HCT116 (cell line): ENCODE measurements at regions not wholly inside any gene's neighbourhood (a gene's known extent, or its start where the extent isn't known, plus 50 kb on each side); places are given as distances from the start of the nearest gene placed in this dataset.

Experiments used
- ATF3 ChIP-seq: IDR thresholded peaks from 2 replicates; pipeline ENCODE4 v1.6.1; 2012
- CEBPB ChIP-seq: IDR thresholded peaks from 2 replicates; pipeline ENCODE4 v1.6.1; 2012; ENCODE audit warnings: low read depth
- CTCF ChIP-seq, 3 experiments: fragments of 200-600 bp in 1 of 3; sonication (generic) in 1 of 3; IDR thresholded peaks in 2 of 3; conservative IDR thresholded peaks in 1 of 3; 2 replicates each; pipeline ENCODE4 v1.5.1; 2012 to 2017; ENCODE audit warnings: low read depth in 2 of 3, low read length in 2 of 3, antibody characterized with exemption in 1 of 3, borderline replicate concordance in 1 of 3, control low read depth in 1 of 3, mild to moderate bottlenecking in 1 of 3, mixed read lengths in 1 of 3, mixed run types in 1 of 3, moderate library complexity in 1 of 3; ENCODE audit not compliant: insufficient read depth in 1 of 3
- EZH2phosphoT487 ChIP-seq: fragments of 200-600 bp; IDR thresholded peaks from 2 replicates; pipeline ENCODE4 v1.6.1; 2018; ENCODE audit warnings: antibody characterized with exemption, borderline replicate concordance

- TF ChIP-seq EZH2phosphoT487 (no peak), ATF3 (no peak), CTCF (IDR thresholded peaks at IDR 0.05 in 2 of 3, conservative IDR thresholded peaks at IDR 0.05 in 1 of 3; ENCODE audit: borderline replicate concordance in 1 of 3, insufficient read depth in 1 of 3, low read depth in 2 of 3, low read length in 2 of 3) (no peak), CEBPB (no peak)
Observed at GRCh38 chr9:10690546-10690945, 77.7 kb upstream of the PTPRD start.
